ENCODE measurements at regions not wholly inside any gene's neighbourhood (a gene's known extent, or its start where the extent isn't known, plus 50 kb on each side); places are given as distances from the start of the nearest gene placed in this dataset.

GRCh38 chr2:215738351-215738750 lies 275.0 kb downstream of the MREG start:
- TF ChIP-seq CTCF (IDR thresholded peaks at IDR 0.05) (no peak), SIN3A (IDR thresholded peaks at IDR 0.05; ENCODE audit: borderline replicate concordance, low read depth, low read length) (no peak), RAD21 (IDR thresholded peaks at IDR 0.05; ENCODE audit: low read length) (no peak)

Measured in SK-N-SH (cell line).